A673 (cell line): ENCODE measurements at regions not wholly inside any gene's neighbourhood (a gene's known extent, or its start where the extent isn't known, plus 50 kb on each side); places are given as distances from the start of the nearest gene placed in this dataset.

Source experiments
- EZH2 ChIP-seq: fragments of 200-600 bp; sonication (generic); IDR thresholded peaks from 2 replicates; pipeline ENCODE4 v1.6.1; 2017; ENCODE audit warnings: borderline replicate concordance, low read depth, mild to moderate bottlenecking, mixed read lengths, antibody characterized with exemption, low read length; ENCODE audit not compliant: poor library complexity, severe bottlenecking
- TF ChIP-seq, protein P1 (sequence below): fragments of 300-800, 200-600 bp; sonication (generic); conservative IDR thresholded peaks from 2 replicates; pipeline ENCODE4 v1.5.1; 2017; ENCODE audit warnings: low read depth, mild to moderate bottlenecking, antibody characterized with exemption, low read length, moderate library complexity, mixed read lengths

GRCh38 chr2:164306872-164307271, 314.4 kb downstream of the GRB14 start:
- TF ChIP-seq, protein P1, sequence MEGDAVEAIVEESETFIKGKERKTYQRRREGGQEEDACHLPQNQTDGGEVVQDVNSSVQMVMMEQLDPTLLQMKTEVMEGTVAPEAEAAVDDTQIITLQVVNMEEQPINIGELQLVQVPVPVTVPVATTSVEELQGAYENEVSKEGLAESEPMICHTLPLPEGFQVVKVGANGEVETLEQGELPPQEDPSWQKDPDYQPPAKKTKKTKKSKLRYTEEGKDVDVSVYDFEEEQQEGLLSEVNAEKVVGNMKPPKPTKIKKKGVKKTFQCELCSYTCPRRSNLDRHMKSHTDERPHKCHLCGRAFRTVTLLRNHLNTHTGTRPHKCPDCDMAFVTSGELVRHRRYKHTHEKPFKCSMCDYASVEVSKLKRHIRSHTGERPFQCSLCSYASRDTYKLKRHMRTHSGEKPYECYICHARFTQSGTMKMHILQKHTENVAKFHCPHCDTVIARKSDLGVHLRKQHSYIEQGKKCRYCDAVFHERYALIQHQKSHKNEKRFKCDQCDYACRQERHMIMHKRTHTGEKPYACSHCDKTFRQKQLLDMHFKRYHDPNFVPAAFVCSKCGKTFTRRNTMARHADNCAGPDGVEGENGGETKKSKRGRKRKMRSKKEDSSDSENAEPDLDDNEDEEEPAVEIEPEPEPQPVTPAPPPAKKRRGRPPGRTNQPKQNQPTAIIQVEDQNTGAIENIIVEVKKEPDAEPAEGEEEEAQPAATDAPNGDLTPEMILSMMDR, result no peak
- TF ChIP-seq EZH2, result no peak
